Neural cell (in vitro differentiated cells): ENCODE measurements at regions not wholly inside any gene's neighbourhood (a gene's known extent, or its start where the extent isn't known, plus 50 kb on each side); places are given as distances from the start of the nearest gene placed in this dataset.

ENCODE experiments used
- H2AFZ ChIP-seq: fragments of 200-600, 300-800 bp; sonication (generic), shearing (Covaris generic); 2 replicates; pipeline ENCODE4 v1.6.0; 2014; ENCODE audit warnings: low read depth, mild to moderate bottlenecking, antibody characterized with exemption, low read length, moderate library complexity
- H3F3A ChIP-seq: fragments of 200-600 bp; shearing (Covaris generic); 2 replicates; pipeline ENCODE4 v1.6.1; 2016; ENCODE audit warnings: mild to moderate bottlenecking, moderate library complexity, mixed read lengths, antibody characterized with exemption, low read length; ENCODE audit not compliant: insufficient read depth, poor library complexity, severe bottlenecking
- H3K27ac ChIP-seq: fragments of 200-600, 300-800 bp; sonication (generic), shearing (Covaris generic); 2 replicates; pipeline ENCODE4 v1.5.1; 2014; ENCODE audit warnings: mild to moderate bottlenecking, low read length, moderate library complexity
- H3K27me3 ChIP-seq: fragments of 300-800, 200-600 bp; sonication (generic), shearing (Covaris generic); 2 replicates; pipeline ENCODE4 v1.6.0; 2014; ENCODE audit warnings: mild to moderate bottlenecking, low read depth, low read length, moderate library complexity; ENCODE audit not compliant: insufficient read depth
- H3K36me3 ChIP-seq: fragments of 300-800, 200-600 bp; sonication (generic), shearing (Covaris generic); 2 replicates; pipeline ENCODE4 v1.5.1; 2014; ENCODE audit warnings: mild to moderate bottlenecking, antibody characterized with exemption, low read length, moderate library complexity; ENCODE audit not compliant: insufficient read depth
- H3K4me2 ChIP-seq: fragments of 300-800, 200-600 bp; sonication (generic), shearing (Covaris generic); 2 replicates; pipeline ENCODE4 v1.6.0; 2014; ENCODE audit warnings: mild to moderate bottlenecking, low read length
- H3K4me3 ChIP-seq: fragments of 300-800, 200-600 bp; sonication (generic), shearing (Covaris generic); 2 replicates; pipeline ENCODE4 v1.5.1; 2014; ENCODE audit warnings: mild to moderate bottlenecking, low read length, moderate library complexity
- H3K79me2 ChIP-seq: fragments of 200-600 bp; shearing (Covaris generic); replicated peaks from 2 replicates; pipeline ENCODE4 v1.6.0; 2014; ENCODE audit warnings: mild to moderate bottlenecking, low read length, moderate library complexity; ENCODE audit not compliant: insufficient read depth
- H3K9ac ChIP-seq: fragments of 300-800, 200-600 bp; sonication (generic), shearing (Covaris generic); 2 replicates; pipeline ENCODE4 v1.6.1; 2016; ENCODE audit warnings: mild to moderate bottlenecking, low read length, mixed read lengths
- H3K9me2 ChIP-seq: fragments of 200-600 bp; shearing (Covaris generic); 2 replicates; pipeline ENCODE4 v1.6.1; 2016; ENCODE audit warnings: mild to moderate bottlenecking, low read length, mixed read lengths; ENCODE audit not compliant: insufficient read depth
- H3K9me3 ChIP-seq: fragments of 200-600, 300-800 bp; sonication (generic), shearing (Covaris generic); 2 replicates; pipeline ENCODE4 v1.6.1; 2016; ENCODE audit warnings: mild to moderate bottlenecking, mixed run types, low read length, moderate library complexity, mixed read lengths
- H4K20me1 ChIP-seq: fragments of 200-600 bp; shearing (Covaris generic); 2 replicates; pipeline ENCODE4 v1.6.1; 2016; ENCODE audit warnings: mild to moderate bottlenecking, mixed run types; ENCODE audit not compliant: insufficient read depth
- CTCF ChIP-seq: fragments of 450-650 bp; IDR thresholded peaks from 2 replicates; pipeline ENCODE4 v1.5.1; 2014; ENCODE audit warnings: antibody characterized with exemption, mild to moderate bottlenecking, moderate library complexity; ENCODE audit not compliant: poor library complexity, severe bottlenecking
- EZH2 ChIP-seq: fragments of 200-600, 300-800 bp; shearing (Covaris generic), sonication (generic); IDR thresholded peaks from 2 replicates; pipeline ENCODE4 v1.6.1; 2014; ENCODE audit warnings: antibody characterized with exemption, low read length, borderline replicate concordance, mild to moderate bottlenecking; ENCODE audit not compliant: insufficient read depth, poor library complexity, severe bottlenecking
- MXI1 ChIP-seq: fragments of 450-650 bp; conservative IDR thresholded peaks from 2 replicates; pipeline ENCODE4 v1.6.1; 2014; ENCODE audit warnings: antibody characterized with exemption, mild to moderate bottlenecking; ENCODE audit not compliant: poor library complexity, severe bottlenecking
- POLR2AphosphoS5 ChIP-seq: IDR thresholded peaks from 2 replicates; pipeline ENCODE4 v1.6.1; 2012
- RAD21 ChIP-seq: fragments of 450-650 bp; conservative IDR thresholded peaks from 2 replicates; pipeline ENCODE4 v1.6.1; 2014; ENCODE audit warnings: antibody characterized with exemption, mild to moderate bottlenecking, moderate library complexity
- REST ChIP-seq: IDR thresholded peaks from 2 replicates; pipeline ENCODE4 v1.6.1; 2012; ENCODE audit warnings: borderline replicate concordance
- SMC3 ChIP-seq: fragments of 450-650 bp; conservative IDR thresholded peaks from 2 replicates; pipeline ENCODE4 v1.6.1; 2014; ENCODE audit warnings: antibody characterized with exemption, mild to moderate bottlenecking, moderate library complexity; ENCODE audit not compliant: poor library complexity
- TAF1 ChIP-seq: IDR thresholded peaks from 2 replicates; pipeline ENCODE4 v1.6.1; 2012; ENCODE audit warnings: low read depth

GRCh38 chr11:25211635-25212254 is 714.9 kb downstream of the LUZP2 start:
- Histone ChIP-seq H3K27me3 (no peaks in the 10 kb centered on the region), H3F3A (no peaks in the 10 kb centered on the region), H3K9me3 (peaks cover 5% of the 10 kb centered on the region), H4K20me1 (no peaks in the 10 kb centered on the region), H3K36me3 (no peaks in the 10 kb centered on the region), H3K4me2 (no peak overlapping the region), H3K27ac (no peak overlapping the region), H3K79me2 (no peaks in the 10 kb centered on the region), H3K4me3 (no peak overlapping the region), H2AFZ (no peak overlapping the region), H3K9me2 (no peaks in the 10 kb centered on the region), H3K9ac (no peak overlapping the region)
- no peak for TF ChIP-seq CTCF
- no peak for TF ChIP-seq POLR2AphosphoS5

DNA sequence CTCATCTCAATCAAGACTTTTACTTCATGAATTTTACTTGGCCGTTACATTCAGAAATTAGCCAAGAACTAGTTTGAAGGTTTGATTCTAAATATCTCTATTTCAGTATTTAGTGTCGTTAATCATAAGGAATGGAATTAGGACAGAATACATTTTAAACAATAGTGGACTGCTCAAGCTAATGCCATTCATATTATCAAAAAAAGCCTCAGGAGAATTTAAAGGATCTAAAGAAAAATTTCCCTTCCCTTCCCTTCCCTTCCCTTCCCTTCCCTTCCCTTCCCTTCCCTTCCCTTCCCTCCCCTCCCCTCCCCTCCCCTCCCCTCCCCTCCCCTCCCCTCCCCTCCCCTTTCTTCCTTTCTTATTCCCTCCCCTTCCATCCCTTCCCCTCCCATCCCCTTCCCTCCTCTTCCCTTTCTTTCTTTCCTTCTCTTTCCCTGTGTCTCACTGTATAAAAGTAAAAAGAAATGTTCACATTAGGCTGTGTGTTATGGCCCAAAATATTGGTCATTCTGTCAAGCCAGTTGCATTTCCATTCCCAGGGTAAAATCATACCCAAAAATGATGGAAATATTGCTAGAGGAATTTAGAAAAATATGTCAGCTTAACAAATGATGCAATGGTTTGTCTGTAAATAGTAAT is 717.8 kb downstream of the LUZP2 start:
- Histone ChIP-seq H4K20me1 (no peaks in the 10 kb centered on the region), H3F3A (no peaks in the 10 kb centered on the region), H3K9ac (no peak overlapping the region), H2AFZ (no peak overlapping the region), H3K4me2 (no peak overlapping the region), H3K27ac (no peak overlapping the region), H3K4me3 (no peak overlapping the region), H3K9me2 (no peaks in the 10 kb centered on the region), H3K79me2 (no peaks in the 10 kb centered on the region), H3K9me3 (no peaks in the 10 kb centered on the region), H3K36me3 (no peaks in the 10 kb centered on the region), H3K27me3 (no peaks in the 10 kb centered on the region)
- no peak for TF ChIP-seq RAD21
- no peak for TF ChIP-seq TAF1
- no peak for TF ChIP-seq REST
- no peak for TF ChIP-seq EZH2
- TF ChIP-seq CTCF = no peak
- TF ChIP-seq SMC3 = no peak
- TF ChIP-seq POLR2AphosphoS5 = no peak
- no peak for TF ChIP-seq MXI1
